ENCODE measurements at regions not wholly inside any gene's neighbourhood (a gene's known extent, or its start where the extent isn't known, plus 50 kb on each side); places are given as distances from the start of the nearest gene placed in this dataset.

DNA sequence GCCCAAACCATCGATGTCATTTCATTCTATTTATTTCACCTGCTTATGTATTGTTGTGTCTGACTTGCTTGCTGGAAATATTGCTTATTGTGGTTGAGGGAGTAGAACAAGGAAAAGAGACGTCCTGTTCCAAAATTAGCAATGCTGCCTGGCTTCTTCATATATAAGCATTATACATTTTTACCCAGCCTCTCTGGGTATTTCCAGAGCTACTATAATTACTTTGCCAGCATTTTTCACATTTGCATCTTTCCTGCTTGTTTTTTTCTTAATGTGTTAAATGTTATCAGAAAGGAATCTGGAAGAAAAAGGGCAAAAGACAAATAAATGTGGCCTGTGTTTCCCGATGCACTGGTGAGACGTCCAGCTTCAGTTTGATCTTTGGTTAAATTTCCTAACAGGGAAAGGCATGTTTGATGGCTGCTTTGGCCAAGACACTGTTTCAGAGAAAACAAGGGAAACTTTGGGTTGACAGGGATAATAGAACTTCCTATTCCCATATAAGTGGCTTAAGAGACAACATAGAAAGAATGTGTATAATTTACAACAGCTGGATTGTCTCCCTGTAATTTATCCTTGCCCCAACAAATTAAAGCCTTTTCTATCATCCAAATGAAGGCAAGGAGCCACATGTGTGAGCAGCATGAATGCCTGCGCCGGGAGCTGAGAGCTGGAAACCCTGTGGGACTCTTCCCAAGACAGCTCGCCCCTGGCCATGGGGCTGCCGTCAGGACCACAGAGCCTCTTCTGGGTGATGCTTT, 671.1 kb upstream of the CELF2 start:
- TF ChIP-seq, protein P1, sequence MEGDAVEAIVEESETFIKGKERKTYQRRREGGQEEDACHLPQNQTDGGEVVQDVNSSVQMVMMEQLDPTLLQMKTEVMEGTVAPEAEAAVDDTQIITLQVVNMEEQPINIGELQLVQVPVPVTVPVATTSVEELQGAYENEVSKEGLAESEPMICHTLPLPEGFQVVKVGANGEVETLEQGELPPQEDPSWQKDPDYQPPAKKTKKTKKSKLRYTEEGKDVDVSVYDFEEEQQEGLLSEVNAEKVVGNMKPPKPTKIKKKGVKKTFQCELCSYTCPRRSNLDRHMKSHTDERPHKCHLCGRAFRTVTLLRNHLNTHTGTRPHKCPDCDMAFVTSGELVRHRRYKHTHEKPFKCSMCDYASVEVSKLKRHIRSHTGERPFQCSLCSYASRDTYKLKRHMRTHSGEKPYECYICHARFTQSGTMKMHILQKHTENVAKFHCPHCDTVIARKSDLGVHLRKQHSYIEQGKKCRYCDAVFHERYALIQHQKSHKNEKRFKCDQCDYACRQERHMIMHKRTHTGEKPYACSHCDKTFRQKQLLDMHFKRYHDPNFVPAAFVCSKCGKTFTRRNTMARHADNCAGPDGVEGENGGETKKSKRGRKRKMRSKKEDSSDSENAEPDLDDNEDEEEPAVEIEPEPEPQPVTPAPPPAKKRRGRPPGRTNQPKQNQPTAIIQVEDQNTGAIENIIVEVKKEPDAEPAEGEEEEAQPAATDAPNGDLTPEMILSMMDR (IDR thresholded peaks at IDR 0.05; ENCODE audit: low read length): no peak
- no peak for TF ChIP-seq EZH2 (IDR thresholded peaks at IDR 0.05; ENCODE audit: borderline replicate concordance, low read length)
- Histone ChIP-seq H3K9me3 (ENCODE audit: low read length) (no peaks in the 10 kb centered on the region), H3K36me3 (ENCODE audit: insufficient read depth, low read length) (no peaks in the 10 kb centered on the region), H2AFZ (ENCODE audit: low read length) (no peak overlapping the region), H3F3A (ENCODE audit: insufficient read depth, low read length) (no peaks in the 10 kb centered on the region), H3K27me3 (ENCODE audit: insufficient read depth, low read length) (no peaks in the 10 kb centered on the region), H3K9ac (ENCODE audit: low read length) (no peak overlapping the region), H3K79me2 (ENCODE audit: insufficient read depth, low read length) (no peaks in the 10 kb centered on the region), H3K4me1 (ENCODE audit: insufficient read depth, low read length, severe bottlenecking) (no peaks in the 10 kb centered on the region), H4K20me1 (ENCODE audit: insufficient read depth, low read length) (no peaks in the 10 kb centered on the region), H3K4me3 (ENCODE audit: low read depth, low read length, poor library complexity, severe bottlenecking) (no peak overlapping the region), H3K27ac (ENCODE audit: low read depth, low read length, poor library complexity, severe bottlenecking) (no peak overlapping the region), H3K4me2 (ENCODE audit: low read length) (no peak overlapping the region), H3K9me2 (ENCODE audit: low read depth, low read length) (no peaks in the 10 kb centered on the region)

DNA sequence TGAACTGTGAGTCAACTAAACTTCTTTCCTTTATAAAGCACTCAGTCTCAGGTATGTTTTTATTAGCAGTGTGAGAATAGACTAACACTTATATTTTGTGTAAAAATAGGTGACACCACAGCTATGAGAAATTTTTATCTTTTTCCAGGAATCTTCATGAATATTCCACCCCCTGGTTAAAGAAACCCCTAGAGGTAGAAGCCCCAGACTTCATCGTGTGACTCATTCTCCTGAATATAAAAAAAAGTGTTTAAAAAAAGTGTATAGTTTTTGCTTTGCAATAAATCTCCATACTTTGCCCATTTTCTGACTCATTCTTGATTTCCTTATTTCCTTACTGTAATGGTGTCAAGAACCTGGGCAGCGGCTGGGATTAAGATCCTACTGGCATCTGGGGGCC, 667.6 kb upstream of the CELF2 start:
- no peaks in the 10 kb centered on the region for H3K9me2 ChIP-seq (ENCODE audit: low read depth, low read length)

DNA sequence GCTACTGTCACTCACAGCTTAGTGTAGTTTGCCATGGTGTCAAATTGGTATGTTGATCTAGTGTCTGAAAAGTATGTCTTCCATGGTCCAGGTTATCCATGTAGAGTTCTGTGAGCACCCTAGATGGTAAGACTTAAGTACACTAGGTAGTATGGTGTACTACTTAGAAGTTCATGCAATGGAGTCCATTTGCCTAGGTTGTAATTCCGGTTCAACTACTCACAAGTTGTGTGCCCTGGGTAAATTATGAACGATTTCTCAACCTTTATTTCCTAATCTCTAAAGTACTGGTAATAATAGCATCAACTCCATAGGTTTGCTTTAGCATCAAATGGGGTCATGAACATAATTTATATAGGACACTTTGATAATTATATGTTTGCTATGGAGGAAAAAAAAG, 666.2 kb upstream of the CELF2 start:
- Histone ChIP-seq H3K27me3 (ENCODE audit: insufficient read depth, low read length) (no peaks in the 10 kb centered on the region), H3K9me3 (ENCODE audit: low read length) (no peaks in the 10 kb centered on the region), H3K9me2 (ENCODE audit: low read depth, low read length) (no peaks in the 10 kb centered on the region), H3K27ac (ENCODE audit: low read depth, low read length, poor library complexity, severe bottlenecking) (no peak overlapping the region), H4K20me1 (ENCODE audit: insufficient read depth, low read length) (no peaks in the 10 kb centered on the region), H3K79me2 (ENCODE audit: insufficient read depth, low read length) (no peaks in the 10 kb centered on the region), H3K4me1 (ENCODE audit: insufficient read depth, low read length, severe bottlenecking) (no peaks in the 10 kb centered on the region), H3K4me3 (ENCODE audit: low read depth, low read length, poor library complexity, severe bottlenecking) (no peak overlapping the region), H3K4me2 (ENCODE audit: low read length) (no peak overlapping the region), H2AFZ (ENCODE audit: low read length) (no peak overlapping the region), H3K36me3 (ENCODE audit: insufficient read depth, low read length) (no peaks in the 10 kb centered on the region), H3K9ac (ENCODE audit: low read length) (no peak overlapping the region), H3F3A (ENCODE audit: insufficient read depth, low read length) (no peaks in the 10 kb centered on the region)
- no peak for TF ChIP-seq EZH2 (IDR thresholded peaks at IDR 0.05; ENCODE audit: borderline replicate concordance, low read length)
- TF ChIP-seq, protein P1 (IDR thresholded peaks at IDR 0.05; ENCODE audit: low read length): no peak

More for the DNA sequence above, 667.6 kb upstream of the CELF2 start:
- TF ChIP-seq, protein P1 (IDR thresholded peaks at IDR 0.05; ENCODE audit: low read length): no peak
- TF ChIP-seq EZH2 (IDR thresholded peaks at IDR 0.05; ENCODE audit: borderline replicate concordance, low read length): no peak
- Histone ChIP-seq H3K9me3 (ENCODE audit: low read length) (no peaks in the 10 kb centered on the region), H3K4me2 (ENCODE audit: low read length) (no peak overlapping the region), H3K36me3 (ENCODE audit: insufficient read depth, low read length) (no peaks in the 10 kb centered on the region), H3K4me1 (ENCODE audit: insufficient read depth, low read length, severe bottlenecking) (no peaks in the 10 kb centered on the region), H3K27me3 (ENCODE audit: insufficient read depth, low read length) (no peaks in the 10 kb centered on the region), H3K4me3 (ENCODE audit: low read depth, low read length, poor library complexity, severe bottlenecking) (no peak overlapping the region), H3F3A (ENCODE audit: insufficient read depth, low read length) (no peaks in the 10 kb centered on the region), H2AFZ (ENCODE audit: low read length) (no peak overlapping the region), H3K9ac (ENCODE audit: low read length) (no peak overlapping the region), H3K79me2 (ENCODE audit: insufficient read depth, low read length) (no peaks in the 10 kb centered on the region), H4K20me1 (ENCODE audit: insufficient read depth, low read length) (no peaks in the 10 kb centered on the region), H3K27ac (ENCODE audit: low read depth, low read length, poor library complexity, severe bottlenecking) (no peak overlapping the region)
